ENCODE measurements at regions not wholly inside any gene's neighbourhood (a gene's known extent, or its start where the extent isn't known, plus 50 kb on each side); places are given as distances from the start of the nearest gene placed in this dataset.

GRCh38 chr11:95705485-95706124 is 84.0 kb downstream of the FAM76B start:
- Histone ChIP-seq H3K4ac (ENCODE audit: low read depth, low read length) (no peak overlapping the region), H3K36me3 (ENCODE audit: control insufficient read depth, insufficient read depth, low read length) (no peaks in the 10 kb centered on the region), H2BK120ac (ENCODE audit: low read depth, low read length) (no peak overlapping the region), H3K23ac (ENCODE audit: low read depth, low read length) (no peak overlapping the region), H3K4me1 (ENCODE audit: control insufficient read depth, insufficient read depth, low read length) (peaks cover 6% of the 10 kb centered on the region), H4K91ac (ENCODE audit: insufficient read depth, low read depth, low read length) (no peak overlapping the region), H3K9me1 (ENCODE audit: insufficient read depth, low read length) (no peaks in the 10 kb centered on the region), H3K4me2 (ENCODE audit: low read depth, low read length) (no peak overlapping the region), H3K9me3 (ENCODE audit: control insufficient read depth, insufficient read depth, low read length) (no peaks in the 10 kb centered on the region), H4K20me1 (ENCODE audit: insufficient read depth, low read length) (no peaks in the 10 kb centered on the region), H3K18ac (ENCODE audit: low read depth, low read length) (no peak overlapping the region), H2BK20ac (ENCODE audit: low read depth, low read length) (no peak overlapping the region), H3K27ac (ENCODE audit: insufficient read depth, low read length) (no peak overlapping the region), H2BK15ac (ENCODE audit: low read depth, low read length) (no peak overlapping the region), H3K4me3 (ENCODE audit: insufficient read depth, low read depth, low read length) (no peak overlapping the region), H3K9ac (ENCODE audit: low read depth, low read length) (no peak overlapping the region), H4K8ac (ENCODE audit: low read depth in 2 of 2, low read length in 2 of 2) (no peak overlapping the region), H3K79me1 (ENCODE audit: low read depth in 1 of 2, low read length in 2 of 2) (no peaks in the 10 kb centered on the region), H3K56ac (ENCODE audit: extremely low read depth, insufficient read depth, low read length) (no peak overlapping the region), H3K14ac (replicated peaks; ENCODE audit: low read depth, low read length) (no peak overlapping the region), H3K27me3 (ENCODE audit: control insufficient read depth, insufficient read depth, low read length) (peaks cover 9% of the 10 kb centered on the region), H4K5ac (ENCODE audit: low read depth, low read length) (no peak overlapping the region), H2BK5ac (ENCODE audit: low read depth, low read length, poor library complexity, severe bottlenecking) (no peak overlapping the region), H2AK5ac (ENCODE audit: low read depth, low read length) (no peak overlapping the region), H2AFZ (replicated peaks; ENCODE audit: low read length, poor library complexity) (no peak overlapping the region), H2AK9ac (replicated peaks; ENCODE audit: low read depth, low read length, poor library complexity) (no peak overlapping the region)
- in situ Hi-C loops (cut with MboI; ENCODE audit: low sequenced_read_pairs) = loop anchor here (5.0 kb wide), 1 partner anchor 548 kb away; no protein-coding TSS in a partner anchor
- WGBS, 2 experiments (ENCODE audit: extremely low coverage in 2 of 2, insufficient read length in 1 of 2) = 13% methylated on average over 3 of the region's 10 CpGs; no CpG with 5 or more reads in 1 of the 2 experiments
- dilution Hi-C loops (cut with HindIII; ENCODE audit: low sequenced_read_pairs, unreplicated experiment) = no loop called here
- ATAC-seq (ENCODE audit: low read depth) (peak; percentile 90), DNase-seq (peak; percentile 81)
- intact Hi-C loops (cut with micrococcal nuclease) = loop anchor here (1.0 to 10.0 kb wide), 6 partner anchors 57 to 637 kb away; no protein-coding TSS in a partner anchor
- CTCF ChIA-PET = interaction anchor here (0.5 to 3.1 kb wide), 32 partner anchors 8 to 558 kb away, joined by 3 to 45 read pairs (median 3); partner anchors contain the start of gene SESN3
- POLR2A ChIA-PET (ENCODE audit: unreplicated experiment) = interaction anchor here (0.6 kb wide), 1 partner anchor 548 kb away, joined by 3 read pairs; no protein-coding TSS in a partner anchor
- no TSS peak for BruUV-seq (replicated peaks)
- no peak for TF ChIP-seq RCOR1 (IDR thresholded peaks at IDR 0.05; ENCODE audit: insufficient replicate concordance, low read length)
- 0 out of 2 replicates have a peak, but pooled peaks have one; percentile 46 for TF ChIP-seq POLR2A (IDR thresholded peaks at IDR 0.05; ENCODE audit: low read depth, low read length)
- TF ChIP-seq RAD21 (IDR thresholded peaks at IDR 0.05; ENCODE audit: low read length) = peak; percentile 97
- TF ChIP-seq, protein P1, sequence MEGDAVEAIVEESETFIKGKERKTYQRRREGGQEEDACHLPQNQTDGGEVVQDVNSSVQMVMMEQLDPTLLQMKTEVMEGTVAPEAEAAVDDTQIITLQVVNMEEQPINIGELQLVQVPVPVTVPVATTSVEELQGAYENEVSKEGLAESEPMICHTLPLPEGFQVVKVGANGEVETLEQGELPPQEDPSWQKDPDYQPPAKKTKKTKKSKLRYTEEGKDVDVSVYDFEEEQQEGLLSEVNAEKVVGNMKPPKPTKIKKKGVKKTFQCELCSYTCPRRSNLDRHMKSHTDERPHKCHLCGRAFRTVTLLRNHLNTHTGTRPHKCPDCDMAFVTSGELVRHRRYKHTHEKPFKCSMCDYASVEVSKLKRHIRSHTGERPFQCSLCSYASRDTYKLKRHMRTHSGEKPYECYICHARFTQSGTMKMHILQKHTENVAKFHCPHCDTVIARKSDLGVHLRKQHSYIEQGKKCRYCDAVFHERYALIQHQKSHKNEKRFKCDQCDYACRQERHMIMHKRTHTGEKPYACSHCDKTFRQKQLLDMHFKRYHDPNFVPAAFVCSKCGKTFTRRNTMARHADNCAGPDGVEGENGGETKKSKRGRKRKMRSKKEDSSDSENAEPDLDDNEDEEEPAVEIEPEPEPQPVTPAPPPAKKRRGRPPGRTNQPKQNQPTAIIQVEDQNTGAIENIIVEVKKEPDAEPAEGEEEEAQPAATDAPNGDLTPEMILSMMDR (conservative IDR thresholded peaks at IDR 0.05; ENCODE audit: low read depth, low read length) = peak; percentile 97
- no peak for TF ChIP-seq FOS (IDR thresholded peaks at IDR 0.05; ENCODE audit: low read depth, low read length)
- no peak for TF ChIP-seq CHD1 (IDR thresholded peaks at IDR 0.05; ENCODE audit: low read depth, low read length)
- TF ChIP-seq SMC3 (IDR thresholded peaks at IDR 0.05; ENCODE audit: low read depth, low read length) = peak; percentile 97

Measured in IMR-90 (cell line).